HG03442 (cell line): ENCODE measurements at regions not wholly inside any gene's neighbourhood (a gene's known extent, or its start where the extent isn't known, plus 50 kb on each side); places are given as distances from the start of the nearest gene placed in this dataset.

ENCODE experiments used
- ATAC-seq: cut with Tn5 transposase; IDR thresholded peaks from one replicate; pipeline ENCODE4 v1.9.1; 2021; ENCODE audit warnings: mild to moderate bottlenecking, moderate library complexity; ENCODE audit not compliant: unreplicated experiment

DNA sequence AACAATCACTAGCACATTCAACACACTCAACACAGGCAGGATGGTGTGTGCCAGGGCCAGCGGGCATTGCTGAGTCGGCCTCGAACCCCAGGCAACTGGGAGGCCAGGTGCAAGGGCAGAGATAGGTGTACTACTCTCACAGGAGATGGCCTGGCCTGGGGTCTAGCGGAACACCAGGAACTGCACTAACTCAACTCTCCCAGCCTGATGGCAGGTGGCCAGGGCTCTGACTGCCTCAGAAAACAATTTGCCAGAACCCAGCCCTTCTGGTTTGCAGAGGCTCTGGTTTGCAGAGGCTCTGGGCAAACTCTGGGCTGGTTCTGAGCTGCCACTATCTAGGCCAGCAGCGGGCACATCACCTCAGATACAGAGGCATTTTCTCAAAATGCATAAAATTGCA lies 229.2 kb upstream of the CHRNA7 start:
- ATAC-seq, result no peak

DNA sequence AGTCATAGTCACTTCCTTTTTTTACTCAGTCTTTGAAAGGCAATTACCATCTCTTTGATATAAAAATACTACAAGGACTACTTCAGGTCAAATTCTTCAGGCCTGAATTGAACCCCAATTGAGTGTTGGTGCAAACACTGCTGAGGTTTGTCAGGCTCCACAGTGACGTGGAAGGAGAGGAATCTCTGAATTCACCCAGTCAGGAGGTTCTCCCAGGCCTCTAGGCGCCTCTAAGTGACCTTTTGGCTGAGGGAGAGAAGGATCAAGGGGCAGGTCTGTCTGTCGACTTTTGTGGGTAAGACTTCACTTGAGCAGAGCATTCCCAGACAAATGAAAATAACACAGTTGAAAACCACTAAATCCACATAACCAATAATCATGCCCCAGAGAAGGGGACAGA lies 227.6 kb upstream of the CHRNA7 start:
- no peak for ATAC-seq

DNA sequence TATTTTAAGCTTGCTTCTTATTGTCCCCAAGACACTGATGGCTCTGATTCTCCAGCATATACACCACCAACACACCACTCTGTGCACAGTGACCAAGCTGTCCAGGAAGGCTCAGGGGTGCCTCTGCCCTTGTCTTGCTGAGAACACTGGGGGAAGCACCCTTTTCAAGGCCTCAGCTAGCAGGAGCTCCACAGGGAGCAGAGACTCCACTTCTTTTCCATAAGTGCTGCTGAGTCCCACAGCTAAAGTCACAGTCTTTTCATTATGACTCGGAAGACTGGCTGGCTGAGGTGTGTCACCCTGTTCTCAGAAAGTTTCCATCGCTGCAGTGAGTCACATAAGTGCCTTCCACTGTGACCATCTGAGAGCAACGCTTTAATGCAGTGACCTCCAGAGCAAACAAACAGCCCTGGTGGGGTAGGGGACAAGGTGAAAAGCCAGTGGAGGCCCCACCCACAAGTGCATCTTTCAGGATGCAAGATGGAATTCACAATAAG lies 226.9 kb upstream of the CHRNA7 start:
- no peak for ATAC-seq

DNA sequence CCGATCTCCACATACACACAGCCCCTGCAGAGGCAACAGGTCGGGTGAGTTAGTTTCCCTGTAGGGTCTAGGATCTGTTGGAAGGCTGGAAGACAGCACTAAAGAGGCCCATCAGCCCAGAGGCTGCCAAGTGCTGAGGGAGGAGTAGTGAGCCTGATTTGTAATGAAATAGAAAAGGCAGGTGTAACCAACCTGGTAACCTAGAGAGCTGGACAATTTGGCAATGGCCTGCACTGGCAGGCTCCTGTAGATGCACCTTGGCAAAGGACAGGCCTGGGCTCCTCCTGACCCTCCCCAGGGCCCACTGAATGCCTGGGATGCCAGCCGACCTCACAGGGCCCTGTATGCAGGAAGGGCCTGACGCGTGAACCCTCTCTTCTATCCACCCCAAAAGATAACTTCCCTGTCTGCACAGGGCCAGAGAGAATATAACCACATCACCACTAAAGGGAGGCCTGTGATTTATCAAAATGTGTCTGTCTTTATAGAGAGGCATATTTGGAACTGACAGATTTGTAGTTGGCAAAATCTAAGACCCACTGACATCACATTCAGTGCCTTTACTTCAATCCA lies 225.1 kb upstream of the CHRNA7 start:
- ATAC-seq, result no peak

DNA sequence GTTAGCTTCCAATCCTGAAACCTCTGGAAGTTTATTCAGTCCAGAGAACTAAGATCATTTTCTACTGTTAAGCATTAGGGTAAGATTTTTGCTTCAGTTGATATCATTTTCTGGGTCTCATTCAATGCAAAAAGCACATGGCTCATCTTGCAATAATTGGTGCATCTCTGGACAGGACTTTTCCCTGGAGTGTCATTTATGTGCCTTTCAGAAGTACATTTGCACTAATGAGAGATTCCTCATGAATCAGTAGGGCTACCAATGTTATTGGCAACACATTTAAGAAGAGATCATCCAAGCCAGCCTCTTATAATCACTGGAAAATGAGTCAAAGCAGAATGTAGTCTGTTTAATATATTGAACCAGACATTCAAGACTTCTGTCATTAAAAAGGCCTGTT lies 224.2 kb upstream of the CHRNA7 start:
- ATAC-seq, result no peak

DNA sequence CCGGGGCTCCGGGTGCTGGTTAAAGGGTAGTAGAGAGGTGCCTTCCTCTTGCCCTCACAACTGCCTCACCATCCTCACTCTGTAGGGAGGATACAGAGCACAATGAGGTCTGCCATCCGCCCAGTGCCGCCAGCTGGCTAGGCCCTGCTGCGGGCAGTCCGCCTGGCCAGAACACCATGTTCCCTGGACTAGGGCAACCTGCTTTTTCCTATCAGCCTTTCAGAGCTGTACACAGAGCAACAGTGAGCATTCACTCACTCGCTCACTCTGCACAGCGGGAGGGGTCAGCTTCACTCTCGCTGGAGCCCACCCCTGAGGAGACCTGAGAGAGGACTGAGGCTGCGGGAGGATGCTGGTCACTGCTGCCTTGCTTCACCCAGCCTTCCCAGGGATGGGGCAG lies 218.7 kb upstream of the CHRNA7 start:
- no peak for ATAC-seq

DNA sequence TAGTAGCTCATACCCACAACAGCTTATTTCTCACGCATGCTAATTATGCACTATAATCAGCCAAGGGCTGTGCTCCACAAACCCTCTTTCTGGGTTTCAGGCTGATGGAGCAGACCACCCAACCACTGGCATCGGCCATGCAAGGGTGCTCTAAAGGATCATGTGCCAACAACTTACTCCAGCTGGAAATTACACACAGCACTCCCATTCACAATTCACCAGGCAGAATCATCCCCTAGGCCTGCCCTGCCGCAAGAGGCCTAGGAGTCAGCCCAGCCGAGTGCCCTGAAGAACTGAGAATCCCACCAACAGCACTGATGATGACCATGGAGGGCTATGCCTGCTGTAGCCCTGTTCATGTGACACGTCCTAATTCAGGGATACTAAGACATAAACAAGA lies 216.2 kb upstream of the CHRNA7 start:
- ATAC-seq, result no peak

DNA sequence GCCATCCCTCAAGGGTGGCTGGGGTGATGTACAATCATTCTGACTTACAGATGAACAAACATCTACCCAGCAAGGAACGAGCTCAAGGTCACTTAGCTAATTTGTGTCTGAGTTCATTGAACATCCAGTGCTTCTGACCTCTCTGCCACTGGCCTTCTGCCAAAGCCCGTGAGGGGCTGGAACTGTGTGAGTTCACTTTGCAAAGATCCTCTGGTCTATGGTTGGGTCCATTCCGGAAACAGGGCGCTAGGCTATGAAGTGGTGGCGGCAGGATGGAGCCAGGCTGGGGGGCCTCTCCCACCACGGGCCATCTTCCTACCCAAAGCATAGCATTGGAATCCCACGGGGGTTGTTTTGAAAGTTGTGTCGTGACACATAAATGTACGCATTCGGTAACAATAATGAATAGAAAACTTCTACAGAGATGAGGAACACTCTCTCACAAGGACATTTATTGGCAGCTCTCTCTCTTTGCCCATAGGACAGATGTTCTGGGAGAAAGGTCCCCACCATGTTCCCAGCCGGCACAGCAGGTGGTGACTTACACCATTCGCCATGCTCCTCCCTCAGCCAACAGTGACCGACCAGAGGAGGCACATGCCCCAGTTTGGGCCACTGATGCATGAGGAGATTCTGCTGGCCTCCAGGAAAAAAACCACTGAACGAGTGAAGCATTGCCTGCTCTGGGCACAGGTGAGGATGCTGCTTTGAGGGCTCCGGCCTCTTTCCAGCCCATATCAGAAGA lies 214.7 kb upstream of the CHRNA7 start:
- ATAC-seq, result no peak

DNA sequence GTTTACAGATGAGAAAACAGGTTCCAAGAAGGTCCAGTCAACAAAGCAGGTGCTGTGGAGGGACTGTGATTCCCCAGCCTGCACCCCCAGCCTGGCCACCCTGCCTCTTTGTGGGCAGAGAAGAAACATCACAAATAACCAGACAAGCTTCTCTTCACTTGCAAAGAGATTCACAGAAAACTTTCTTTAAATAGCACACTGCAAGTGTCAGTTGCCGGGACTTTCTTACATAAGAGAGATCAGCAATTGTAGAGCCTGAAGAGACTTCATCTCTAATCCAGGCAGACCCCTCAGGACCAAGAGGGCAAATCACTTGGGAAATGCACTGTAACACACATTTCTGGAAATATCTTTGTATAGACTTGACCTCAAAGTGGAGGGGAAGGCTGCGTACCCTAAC lies 207.9 kb upstream of the CHRNA7 start:
- ATAC-seq, result no peak

DNA sequence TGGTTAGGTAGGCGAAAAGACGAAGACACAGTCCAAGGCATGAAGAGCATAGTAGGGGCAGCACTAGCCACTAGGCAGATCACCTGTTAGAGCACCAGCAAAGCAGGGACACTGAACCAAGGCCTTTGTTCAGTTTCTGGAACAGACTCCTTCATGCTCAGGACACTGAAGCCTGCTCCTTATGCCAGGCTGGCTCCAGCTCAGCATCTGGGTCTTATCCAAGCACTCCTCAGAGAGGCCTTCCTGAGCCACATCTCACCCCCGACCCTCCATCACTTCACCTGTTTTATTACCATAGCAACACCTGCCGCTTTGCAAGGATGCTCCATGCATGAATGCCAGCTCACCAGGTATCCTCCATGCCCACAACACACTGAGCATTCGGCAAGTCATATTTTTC lies 206.3 kb upstream of the CHRNA7 start:
- no peak for ATAC-seq

DNA sequence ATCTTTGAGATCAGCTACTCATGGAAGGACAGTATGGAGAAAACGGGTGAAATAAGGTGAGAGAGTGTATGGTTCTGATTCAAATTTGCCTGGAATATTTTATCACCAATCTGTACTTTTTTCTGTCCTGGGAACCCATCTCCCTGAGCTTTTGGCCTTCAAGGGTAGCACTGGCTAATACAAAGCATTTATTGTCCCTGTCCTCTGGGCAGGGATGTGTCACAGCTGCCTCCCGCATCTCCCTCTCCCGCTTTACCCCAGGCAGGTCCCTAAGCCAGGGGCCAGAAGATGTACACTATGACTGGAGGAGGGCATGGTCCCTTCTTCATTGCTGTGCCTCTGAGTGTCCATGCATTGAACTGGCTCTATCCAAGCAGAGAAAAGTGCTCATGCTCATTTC lies 201.7 kb upstream of the CHRNA7 start:
- no peak for ATAC-seq

DNA sequence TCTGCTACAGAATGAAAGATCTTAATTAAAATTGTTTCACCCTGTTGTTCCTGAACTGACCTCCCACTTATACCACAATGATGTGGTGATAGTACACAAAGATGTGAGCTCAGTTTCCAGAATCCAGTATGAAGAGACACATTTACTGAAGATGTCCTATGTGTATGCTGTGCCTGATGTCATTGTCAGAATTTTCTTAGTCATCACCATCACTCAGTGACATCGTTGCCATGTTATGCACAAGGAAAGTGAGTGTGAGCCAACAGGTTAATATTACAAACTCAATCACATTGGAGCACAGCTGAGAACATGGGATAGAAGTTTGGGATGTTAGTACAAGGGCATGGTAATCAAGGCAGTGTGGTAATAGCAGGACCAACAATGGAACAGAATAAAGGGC lies 199.7 kb upstream of the CHRNA7 start:
- ATAC-seq, result no peak

DNA sequence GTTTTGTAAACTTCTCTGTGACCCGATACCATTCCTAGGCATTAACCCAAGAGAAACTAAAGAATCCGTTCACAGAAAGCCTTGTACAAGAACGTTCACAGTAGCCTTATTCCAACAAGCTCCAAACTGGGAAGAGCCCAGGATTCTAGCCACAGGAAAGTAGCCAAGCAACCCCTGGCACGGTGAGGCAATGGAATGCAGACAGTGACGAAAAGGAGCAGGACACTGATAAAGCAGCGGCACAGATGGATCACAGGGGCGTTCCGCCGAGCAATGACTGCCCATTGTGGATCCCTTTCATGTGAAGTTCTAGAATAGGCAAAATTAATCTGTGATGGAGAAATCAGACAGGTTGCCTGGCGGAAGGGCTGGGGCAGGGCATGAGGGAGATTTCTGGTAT lies 198.7 kb upstream of the CHRNA7 start:
- no peak for ATAC-seq

DNA sequence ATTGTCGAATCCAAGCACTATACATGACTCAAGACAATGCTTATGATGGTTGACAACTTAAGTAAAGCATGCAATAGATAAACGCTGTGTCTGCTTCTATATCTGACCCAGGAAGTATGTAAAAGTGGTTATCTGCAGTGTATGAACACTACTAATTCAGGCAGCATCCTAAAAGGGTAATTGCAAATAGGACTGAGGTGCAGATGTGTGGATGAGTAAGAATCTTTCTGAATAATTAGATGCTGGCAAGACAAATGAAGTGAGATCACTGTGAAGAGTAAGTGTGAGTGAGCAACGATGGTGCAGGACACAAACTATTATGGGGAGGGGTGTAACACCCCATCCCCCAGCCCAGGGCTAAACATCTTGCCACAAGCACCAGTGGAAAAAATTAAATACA lies 195.7 kb upstream of the CHRNA7 start:
- no peak for ATAC-seq

DNA sequence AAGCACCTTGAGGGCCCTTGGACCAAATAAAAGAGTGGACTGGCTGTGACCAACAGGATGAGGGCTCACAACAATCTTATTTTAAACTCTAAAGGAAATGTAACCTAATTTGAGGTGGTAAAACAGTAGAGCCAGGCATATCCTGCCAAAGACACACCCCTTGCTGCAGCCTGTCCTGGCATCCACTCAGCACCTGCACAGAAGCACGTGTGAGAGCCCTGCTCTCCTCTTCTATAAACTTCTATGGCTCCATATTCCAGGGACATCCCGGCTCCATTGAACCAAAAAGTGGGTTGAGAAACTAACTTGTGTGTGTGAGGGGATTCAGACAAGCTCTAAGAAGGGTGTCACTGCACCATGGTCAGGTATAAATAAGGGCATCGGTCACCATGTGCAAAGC lies 190.9 kb upstream of the CHRNA7 start:
- ATAC-seq, result no peak

DNA sequence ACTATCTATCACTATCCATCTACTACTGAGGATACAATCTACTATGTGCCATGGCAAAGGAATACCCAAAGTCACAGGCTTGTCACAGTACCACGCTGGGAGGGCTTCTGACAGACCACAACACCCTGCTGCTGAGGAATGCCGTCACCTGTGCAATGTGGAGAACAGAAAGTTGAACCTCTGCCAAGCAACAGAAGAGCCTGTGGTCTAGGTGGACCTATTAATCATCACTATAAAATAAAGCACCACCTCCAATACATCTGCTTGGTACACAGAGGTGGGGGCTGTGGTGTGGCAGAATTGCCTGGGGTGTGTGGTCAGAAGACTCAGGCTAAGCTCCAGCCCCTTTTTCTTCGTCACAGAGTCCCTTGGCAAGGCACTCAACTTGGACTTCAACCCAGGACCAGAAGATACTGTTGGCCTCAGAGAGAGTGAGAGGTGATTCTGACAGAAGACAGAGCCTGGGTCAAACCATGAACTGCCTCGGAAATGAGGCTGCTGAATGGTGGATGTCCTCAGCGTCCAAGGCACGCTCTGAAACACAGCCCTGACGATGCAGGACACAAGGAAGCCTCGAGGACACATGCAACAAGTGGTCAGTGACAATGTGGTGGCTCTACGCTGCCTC lies 189.4 kb upstream of the CHRNA7 start:
- ATAC-seq, result no peak

DNA sequence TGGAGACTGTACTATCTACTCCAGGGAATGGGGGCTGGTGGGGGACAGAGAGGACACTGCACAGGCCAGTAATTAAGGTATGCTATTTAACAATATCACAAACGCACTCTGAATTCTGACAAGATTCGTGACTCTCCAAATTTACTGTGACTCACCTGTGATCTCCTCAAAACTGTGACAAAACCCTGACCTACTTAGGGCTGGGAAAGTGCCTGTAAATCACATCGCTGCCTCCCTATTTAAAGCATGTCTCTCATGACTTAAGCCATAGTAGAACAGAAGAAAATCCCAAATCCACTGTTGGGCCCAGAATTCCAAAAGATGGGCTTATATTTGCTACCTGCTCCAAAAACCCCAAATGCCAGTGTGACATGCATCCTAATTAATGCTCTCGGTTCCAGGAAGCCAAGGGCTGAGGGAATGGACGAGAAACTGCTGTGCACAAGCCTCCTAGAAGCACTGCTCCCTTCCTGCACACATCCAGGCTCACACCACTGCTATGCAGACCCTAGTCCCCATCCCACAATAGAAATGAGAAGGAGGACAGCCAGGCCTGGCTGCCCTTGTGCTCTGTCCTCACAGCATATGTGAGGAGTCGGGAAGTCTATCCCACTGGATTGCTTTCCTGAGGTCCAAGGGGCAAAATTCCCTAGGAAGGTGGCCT lies 187.7 kb upstream of the CHRNA7 start:
- ATAC-seq, result no peak

DNA sequence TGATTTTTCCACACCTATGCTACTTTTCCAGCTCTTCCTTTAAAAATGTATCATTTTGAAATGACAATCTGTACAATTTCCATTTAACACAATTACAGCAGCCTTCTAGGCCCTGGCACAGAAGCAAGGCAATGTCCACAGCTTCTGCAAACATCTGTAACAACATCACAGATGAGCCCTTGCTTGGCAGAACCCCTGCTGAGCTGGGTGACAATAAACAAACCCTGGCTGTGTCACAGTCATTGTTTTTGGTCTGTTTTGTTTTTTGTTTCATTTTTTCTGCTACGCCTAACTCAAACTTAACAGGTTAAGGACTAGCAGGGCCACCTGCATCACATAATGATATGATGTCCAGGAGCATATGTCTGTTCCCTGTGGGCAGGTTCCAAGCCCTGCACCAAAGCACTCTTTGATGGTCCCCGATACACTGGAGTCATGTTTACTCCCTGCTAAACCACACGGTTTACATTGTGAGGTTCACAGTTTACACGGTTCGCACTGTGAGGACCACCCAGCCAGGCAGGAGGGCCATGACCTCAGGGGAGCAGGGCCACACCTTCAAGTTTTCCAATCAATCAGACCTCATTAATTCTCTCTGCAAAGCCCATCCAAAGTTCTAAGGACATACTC lies 186.8 kb upstream of the CHRNA7 start:
- no peak for ATAC-seq

DNA sequence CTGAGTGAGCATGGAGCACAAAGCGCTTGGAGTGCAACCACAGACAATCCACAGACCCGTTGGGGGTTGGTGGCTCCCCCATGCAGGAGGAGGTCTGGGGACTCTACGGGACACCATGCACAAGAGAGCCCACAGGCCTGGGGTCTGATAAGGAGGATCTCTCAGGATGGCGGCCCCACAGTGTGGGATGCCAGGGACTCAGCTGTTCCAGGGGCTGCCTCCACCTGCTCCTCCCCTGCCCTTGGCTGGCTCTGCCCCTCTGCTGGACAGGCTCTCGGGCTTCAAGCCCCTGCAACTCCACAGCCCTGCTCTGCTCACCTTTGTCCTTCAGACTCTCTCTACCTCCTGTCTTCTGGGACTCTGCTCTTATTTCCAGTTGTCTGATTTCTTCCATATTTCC lies 184.5 kb upstream of the CHRNA7 start:
- ATAC-seq, result no peak

DNA sequence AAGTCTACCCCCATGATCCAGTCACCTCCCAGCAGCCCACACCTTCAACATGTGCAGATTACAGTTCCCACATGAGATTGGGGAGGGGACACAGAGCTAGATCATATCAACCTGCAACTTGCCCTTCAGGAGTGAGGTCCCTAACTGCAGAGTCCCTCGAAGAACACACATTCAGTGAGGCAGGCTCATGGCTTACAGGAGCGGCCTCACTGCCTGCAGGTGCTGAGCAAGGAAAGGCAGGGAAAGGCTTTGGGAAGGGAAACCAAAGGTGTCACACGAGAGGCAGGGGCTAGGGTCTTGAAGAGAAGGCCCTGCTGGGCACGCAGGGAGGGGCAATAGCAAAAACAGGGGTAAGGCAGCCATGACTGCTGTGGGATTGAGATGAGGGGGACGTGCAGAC lies 182.4 kb upstream of the CHRNA7 start:
- no peak for ATAC-seq

DNA sequence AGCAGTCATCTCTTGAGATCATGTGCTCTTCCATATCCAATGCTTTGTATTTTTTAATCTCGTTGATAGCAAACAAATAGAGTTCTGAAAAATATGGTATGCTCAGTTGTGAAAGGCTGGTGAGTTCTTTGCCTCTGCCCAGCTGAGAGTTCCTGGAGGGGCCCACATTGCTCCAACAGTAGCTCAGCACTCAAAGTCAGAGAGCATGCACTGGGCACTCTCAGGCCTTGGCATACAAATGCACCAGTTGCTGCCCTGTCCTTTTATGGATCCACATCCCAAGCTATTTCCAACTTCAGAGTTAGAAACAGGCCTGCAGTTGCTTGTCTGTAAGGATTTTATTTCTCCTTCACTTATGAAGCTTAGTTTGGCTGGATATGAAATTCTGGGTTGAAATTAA lies 181.7 kb upstream of the CHRNA7 start:
- ATAC-seq, result no peak
